ENCODE measurements at regions not wholly inside any gene's neighbourhood (a gene's known extent, or its start where the extent isn't known, plus 50 kb on each side); places are given as distances from the start of the nearest gene placed in this dataset.

- peaks cover 4% of the 10 kb centered on the region for H3K27me3 Mint-ChIP-seq
- H3K9ac ChIP-seq (ENCODE audit: low read length) = no peak overlapping the region
- intact Hi-C loops (cut with micrococcal nuclease) = loop anchor here (2.0 kb wide), 2 partner anchors 1677 to 1685 kb away; no protein-coding TSS in a partner anchor
- H3K4me3 Mint-ChIP-seq = no peak overlapping the region
- H3K4me1 ChIP-seq (ENCODE audit: control insufficient read depth in 2 of 2, insufficient read depth in 2 of 2, low read length in 2 of 2) = no peaks in the 10 kb centered on the region
- H3K27ac Mint-ChIP-seq = no peak overlapping the region
- H3K27ac ChIP-seq (ENCODE audit: low read length in 2 of 2) = no peak overlapping the region
- H3K36me3 ChIP-seq (replicated peaks in 1 of 2; ENCODE audit: control extremely low read depth in 1 of 2, control insufficient read depth in 1 of 2, extremely low read depth in 1 of 2, insufficient read depth in 2 of 2, low read length in 1 of 2) = no peaks in the 10 kb centered on the region
- H3K4me3 ChIP-seq (ENCODE audit: control extremely low read depth in 1 of 5, extremely low read depth in 1 of 5, insufficient read depth in 1 of 5, low read depth in 2 of 5, low read length in 4 of 5) = no peak overlapping the region
- ChIA-PET POLR2A (no interaction called here), CTCF (no interaction called here)
- no peaks in the 10 kb centered on the region for H3K9me3 ChIP-seq (ENCODE audit: control extremely low read depth in 1 of 3, control insufficient read depth in 2 of 3, insufficient read depth in 1 of 3, low read length in 2 of 3)
- no peak overlapping the region for H3K4me2 ChIP-seq (replicated peaks; ENCODE audit: low read depth, low read length, poor library complexity, severe bottlenecking)
- H3K4me1 Mint-ChIP-seq = no peaks in the 10 kb centered on the region
- no peaks in the 10 kb centered on the region for H3K27me3 ChIP-seq (replicated peaks in 1 of 4; ENCODE audit: control extremely low read depth in 1 of 4, control insufficient read depth in 3 of 4, insufficient read depth in 4 of 4, low read length in 3 of 4)
- H3K79me2 ChIP-seq (ENCODE audit: control insufficient read depth, insufficient read depth, low read length) = no peaks in the 10 kb centered on the region
- H2AFZ ChIP-seq (ENCODE audit: insufficient read depth, low read depth, low read length, poor library complexity, severe bottlenecking) = no peak overlapping the region
- ATAC-seq (ENCODE audit: low read depth) (no peak), DNase-seq (no peak)
- WGBS (ENCODE audit: insufficient coverage) = no CpG with 5 or more reads among the region's 1 CpG
- TF ChIP-seq CTCF (IDR thresholded peaks at IDR 0.05) = no peak
- no peak for TF ChIP-seq EZH2 (IDR thresholded peaks at IDR 0.05; ENCODE audit: borderline replicate concordance, insufficient read depth, low read depth, low read length, poor library complexity, severe bottlenecking)
- no peaks in the 10 kb centered on the region for H4K20me1 ChIP-seq (ENCODE audit: control insufficient read depth, insufficient read depth, low read length, poor library complexity, severe bottlenecking)
- no peaks in the 10 kb centered on the region for H3K9me3 Mint-ChIP-seq (ENCODE audit: insufficient read depth)
These were observed 203.6 kb upstream of the GALNT5 start for GRCh38 chr2:157053876-157054275.

GRCh38 chr2:157055660-157056199 lies 201.8 kb upstream of the GALNT5 start:
- H3K79me2 ChIP-seq (ENCODE audit: control insufficient read depth, insufficient read depth, low read length) = no peaks in the 10 kb centered on the region
- H3K27ac ChIP-seq (ENCODE audit: low read length in 2 of 2) = no peak overlapping the region
- H3K27ac Mint-ChIP-seq = no peak overlapping the region
- H3K9me3 ChIP-seq (ENCODE audit: control extremely low read depth in 1 of 3, control insufficient read depth in 2 of 3, insufficient read depth in 1 of 3, low read length in 2 of 3) = no peaks in the 10 kb centered on the region
- H3K4me3 Mint-ChIP-seq = no peak overlapping the region
- WGBS (ENCODE audit: insufficient coverage) = no CpG with 5 or more reads among the region's 2 CpGs
- H3K9ac ChIP-seq (ENCODE audit: low read length) = no peak overlapping the region
- H3K36me3 ChIP-seq (replicated peaks in 1 of 2; ENCODE audit: control extremely low read depth in 1 of 2, control insufficient read depth in 1 of 2, extremely low read depth in 1 of 2, insufficient read depth in 2 of 2, low read length in 1 of 2) = no peaks in the 10 kb centered on the region
- no peak overlapping the region for H3K4me2 ChIP-seq (replicated peaks; ENCODE audit: low read depth, low read length, poor library complexity, severe bottlenecking)
- H2AFZ ChIP-seq (ENCODE audit: insufficient read depth, low read depth, low read length, poor library complexity, severe bottlenecking) = no peak overlapping the region
- no peaks in the 10 kb centered on the region for H3K9me3 Mint-ChIP-seq (ENCODE audit: insufficient read depth)
- no peak for ATAC-seq (ENCODE audit: low read depth)
- H3K4me1 Mint-ChIP-seq = no peaks in the 10 kb centered on the region
- ChIA-PET POLR2A (no interaction called here), CTCF (interaction anchor here (0.8 to 1.2 kb wide), 3 partner anchors 721 to 1687 kb away, joined by 3 to 4 read pairs (median 3); no protein-coding TSS in a partner anchor)
- H4K20me1 ChIP-seq (ENCODE audit: control insufficient read depth, insufficient read depth, low read length, poor library complexity, severe bottlenecking) = no peaks in the 10 kb centered on the region
- no peaks in the 10 kb centered on the region for H3K4me1 ChIP-seq (ENCODE audit: control insufficient read depth in 2 of 2, insufficient read depth in 2 of 2, low read length in 2 of 2)
- no peaks in the 10 kb centered on the region for H3K27me3 ChIP-seq (replicated peaks in 1 of 4; ENCODE audit: control extremely low read depth in 1 of 4, control insufficient read depth in 3 of 4, insufficient read depth in 4 of 4, low read length in 3 of 4)
- DNase-seq = no peak
- peaks cover 4% of the 10 kb centered on the region for H3K27me3 Mint-ChIP-seq
- intact Hi-C loops (cut with micrococcal nuclease) = loop anchor here (2.0 kb wide), 2 partner anchors 1679 to 1687 kb away; no protein-coding TSS in a partner anchor
- peak; percentile 43 for TF ChIP-seq CTCF (IDR thresholded peaks at IDR 0.05)
- no peak for TF ChIP-seq EZH2 (IDR thresholded peaks at IDR 0.05; ENCODE audit: borderline replicate concordance, insufficient read depth, low read depth, low read length, poor library complexity, severe bottlenecking)
- no peak overlapping the region for H3K4me3 ChIP-seq (ENCODE audit: control extremely low read depth in 1 of 5, extremely low read depth in 1 of 5, insufficient read depth in 1 of 5, low read depth in 2 of 5, low read length in 4 of 5)

Data from B cell (primary cell).